Bronchial epithelial cell (primary cell): ENCODE measurements at regions not wholly inside any gene's neighbourhood (a gene's known extent, or its start where the extent isn't known, plus 50 kb on each side); places are given as distances from the start of the nearest gene placed in this dataset.

Experiments used
- DNase-seq: peaks from one replicate; pipeline ENCODE4 v3.0.0-alpha.2; 2010; ENCODE audit warnings: low read depth
- FAIRE-seq: peaks from 2 replicates; lab custom pipeline; 2011; peaks lifted over from hg19 to GRCh38; lab: Jason Lieb, UNC
- H3K27me3 ChIP-seq: 2 replicates; pipeline ENCODE4 v1.5.1; 2011; ENCODE audit warnings: low read length; ENCODE audit not compliant: control insufficient read depth, insufficient read depth
- H3K36me3 ChIP-seq: 2 replicates; pipeline ENCODE4 v1.5.1; 2011; ENCODE audit warnings: low read length; ENCODE audit not compliant: control insufficient read depth, insufficient read depth
- H3K4me3 ChIP-seq: 2 replicates; pipeline ENCODE4 v1.5.1; 2011; ENCODE audit warnings: mild to moderate bottlenecking, low read depth, low read length, control low read depth
- CTCF ChIP-seq: IDR thresholded peaks from 2 replicates; pipeline ENCODE4 v1.5.1; 2011; ENCODE audit warnings: mild to moderate bottlenecking, moderate library complexity, low read length, control low read depth, inconsistent platforms; ENCODE audit not compliant: insufficient read depth, severe bottlenecking

- no peak overlapping the region for H3K4me3 ChIP-seq
- FAIRE-seq (no peak), DNase-seq (no peak)
- peak; percentile 0 for TF ChIP-seq CTCF
- no peaks in the 10 kb centered on the region for H3K36me3 ChIP-seq
- H3K27me3 ChIP-seq, result no peaks in the 10 kb centered on the region
Measured at GRCh38 chr14:53663709-53664108, 292.9 kb downstream of the BMP4 start.

- no peaks in the 10 kb centered on the region for H3K36me3 ChIP-seq
- FAIRE-seq (no peak), DNase-seq (no peak)
- TF ChIP-seq CTCF, result no peak
- no peaks in the 10 kb centered on the region for H3K27me3 ChIP-seq
- no peak overlapping the region for H3K4me3 ChIP-seq
Measured at GRCh38 chr14:53655080-53655785, 301.4 kb downstream of the BMP4 start.

GRCh38 chr14:53652068-53652467, 304.6 kb downstream of the BMP4 start:
- Histone ChIP-seq H3K36me3 (no peaks in the 10 kb centered on the region), H3K27me3 (no peaks in the 10 kb centered on the region), H3K4me3 (no peak overlapping the region)
- peak; percentile 90 for DNase-seq
- FAIRE-seq, result no peak
- TF ChIP-seq CTCF, result no peak

- H3K36me3 ChIP-seq, result no peaks in the 10 kb centered on the region
- TF ChIP-seq CTCF, result no peak
- no peak overlapping the region for H3K4me3 ChIP-seq
- no peak for FAIRE-seq
- H3K27me3 ChIP-seq, result no peaks in the 10 kb centered on the region
- DNase-seq, result no peak
Measured at GRCh38 chr14:53651096-53651740, 305.4 kb downstream of the BMP4 start.

GRCh38 chr14:53646925-53647324, 309.7 kb downstream of the BMP4 start:
- TF ChIP-seq CTCF, result no peak
- Histone ChIP-seq H3K36me3 (no peaks in the 10 kb centered on the region), H3K4me3 (no peak overlapping the region), H3K27me3 (no peaks in the 10 kb centered on the region)
- no peak for DNase-seq
- FAIRE-seq, result no peak
